GM23338 (cell line): ENCODE measurements at regions not wholly inside any gene's neighbourhood (a gene's known extent, or its start where the extent isn't known, plus 50 kb on each side); places are given as distances from the start of the nearest gene placed in this dataset.

Source experiments
- ATAC-seq: fragments of 200-7000 bp; cut with Tn5 transposase; 3 replicates; pipeline ENCODE4 v1.9.1; 2020
- DNase-seq: peaks from one replicate; pipeline ENCODE4 v3.0.0-alpha.2; 2015; ENCODE audit warnings: low spot score
- H2AFZ ChIP-seq: fragments of 200-600 bp; sonication (generic); 2 replicates; pipeline ENCODE4 v1.8.0; 2016; ENCODE audit warnings: antibody characterized with exemption, mild to moderate bottlenecking, moderate library complexity
- H3F3A ChIP-seq: fragments of 200-600 bp; sonication (generic); replicated peaks from 2 replicates; pipeline ENCODE4 v1.8.0; 2017; ENCODE audit warnings: antibody characterized with exemption, mixed run types, low read depth
- H3K27ac ChIP-seq: fragments of 200-600 bp; sonication (generic); 2 replicates; pipeline ENCODE4 v1.6.1; 2016; ENCODE audit warnings: low read depth
- H3K27me3 ChIP-seq: fragments of 200-600 bp; sonication (generic); 2 replicates; pipeline ENCODE4 v1.8.0; 2016; ENCODE audit warnings: mild to moderate bottlenecking, mixed run types, moderate library complexity; ENCODE audit not compliant: insufficient read depth
- H3K36me3 ChIP-seq: fragments of 200-600 bp; sonication (generic); 2 replicates; pipeline ENCODE4 v1.8.0; 2016; ENCODE audit warnings: mild to moderate bottlenecking; ENCODE audit not compliant: insufficient read depth
- H3K4me1 ChIP-seq: fragments of 200-600 bp; sonication (generic); 2 replicates; pipeline ENCODE4 v1.8.0; 2016; ENCODE audit warnings: mild to moderate bottlenecking, moderate library complexity; ENCODE audit not compliant: insufficient read depth
- H3K4me2 ChIP-seq: fragments of 200-600 bp; sonication (generic); 2 replicates; pipeline ENCODE4 v1.7.1; 2017; ENCODE audit warnings: mixed run types
- H3K4me3 ChIP-seq: fragments of 200-600 bp; sonication (generic); 2 replicates; pipeline ENCODE4 v1.6.1; 2016; ENCODE audit warnings: mixed run types
- H3K79me2 ChIP-seq: fragments of 200-600 bp; sonication (generic); replicated peaks from 2 replicates; pipeline ENCODE4 v1.8.0; 2017; ENCODE audit warnings: mild to moderate bottlenecking; ENCODE audit not compliant: insufficient read depth
- H3K9me2 ChIP-seq: fragments of 200-600 bp; sonication (generic); 2 replicates; pipeline ENCODE4 v1.8.0; 2017; ENCODE audit not compliant: insufficient read depth
- H4K20me1 ChIP-seq: fragments of 200-600 bp; sonication (generic); replicated peaks from 2 replicates; pipeline ENCODE4 v1.8.0; 2017; ENCODE audit warnings: mild to moderate bottlenecking; ENCODE audit not compliant: insufficient read depth
- H3K27ac Mint-ChIP-seq: 2 replicates; pipeline ENCODE4 v1.8.0; 2020; ENCODE audit warnings: inconsistent platforms, mild to moderate bottlenecking, moderate library complexity, mixed read lengths
- H3K27me3 Mint-ChIP-seq: 3 replicates; pipeline ENCODE4 v1.8.0; 2022; ENCODE audit warnings: low read depth, mild to moderate bottlenecking, moderate library complexity, mixed read lengths, inconsistent platforms; ENCODE audit not compliant: insufficient read depth, poor library complexity
- H3K36me3 Mint-ChIP-seq: 3 replicates; pipeline ENCODE4 v1.8.0; 2021; ENCODE audit warnings: low read depth, mild to moderate bottlenecking, inconsistent platforms, moderate library complexity, mixed read lengths
- H3K4me1 Mint-ChIP-seq: 3 replicates; pipeline ENCODE4 v1.8.0; 2020; ENCODE audit warnings: mild to moderate bottlenecking, inconsistent platforms, mixed read lengths
- H3K4me3 Mint-ChIP-seq: 3 replicates; pipeline ENCODE4 v1.8.0; 2021; ENCODE audit warnings: moderate library complexity, mild to moderate bottlenecking, inconsistent platforms, mixed read lengths
- H3K9me3 Mint-ChIP-seq: 3 replicates; pipeline ENCODE4 v1.8.0; 2020; ENCODE audit warnings: moderate library complexity, mild to moderate bottlenecking, inconsistent platforms, mixed read lengths
- CREB1 ChIP-seq: fragments of 250-450 bp; sonication (Bioruptor Pico); IDR thresholded peaks from 2 replicates; pipeline ENCODE4 v1.5.0; 2020; ENCODE audit warnings: low read depth, mild to moderate bottlenecking, moderate library complexity
- CTCF ChIP-seq, 2 experiments: fragments of 200-600 bp in 1 of 2; sonication (generic) in 1 of 2; conservative IDR thresholded peaks; 2 replicates each; pipeline versions ENCODE4 v1.5.1 to v1.6.1; 2016 to 2017; ENCODE audit warnings: antibody characterized with exemption in 2 of 2, low read depth in 2 of 2, mild to moderate bottlenecking in 2 of 2, moderate library complexity in 1 of 2
- ETS1 ChIP-seq: IDR thresholded peaks from 2 replicates; pipeline ENCODE4 v1.6.1; 2016; ENCODE audit warnings: antibody characterized with exemption
- EZH2 ChIP-seq: fragments of 200-600 bp; sonication (generic); IDR thresholded peaks from one replicate; pipeline ENCODE4 v1.8.0; 2017; ENCODE audit warnings: antibody characterized with exemption, mild to moderate bottlenecking, low read depth; ENCODE audit not compliant: unreplicated experiment
- EZH2phosphoT487 ChIP-seq: fragments of 200-600 bp; sonication (generic); IDR thresholded peaks from one replicate; pipeline ENCODE4 v1.8.1; 2018; ENCODE audit warnings: antibody characterized with exemption; ENCODE audit not compliant: unreplicated experiment
- JUNB ChIP-seq: IDR thresholded peaks from one replicate; pipeline ENCODE4 v1.6.1; 2016; ENCODE audit warnings: antibody characterized with exemption; ENCODE audit not compliant: unreplicated experiment
- NANOG ChIP-seq: IDR thresholded peaks from 2 replicates; pipeline ENCODE4 v1.6.1; 2016; ENCODE audit warnings: antibody characterized with exemption, borderline replicate concordance
- POLR2AphosphoS5 ChIP-seq: IDR thresholded peaks from 2 replicates; pipeline ENCODE4 v1.6.1; 2016; ENCODE audit warnings: antibody characterized with exemption, low read depth
- REST ChIP-seq: IDR thresholded peaks from one replicate; pipeline ENCODE4 v1.6.1; 2018; ENCODE audit warnings: antibody characterized with exemption; ENCODE audit not compliant: unreplicated experiment
- STAT1 ChIP-seq: IDR thresholded peaks from one replicate; pipeline ENCODE4 v1.6.1; 2016; ENCODE audit warnings: antibody characterized with exemption; ENCODE audit not compliant: unreplicated experiment
- ZNF114 ChIP-seq: fragments of 250-450 bp; sonication (Bioruptor Pico); IDR thresholded peaks from 2 replicates; pipeline ENCODE4 v1.5.0; 2020; ENCODE audit warnings: mild to moderate bottlenecking, moderate library complexity
- ZNF331 ChIP-seq: fragments of 250-450 bp; sonication (Bioruptor Pico); IDR thresholded peaks from 2 replicates; pipeline ENCODE4 v1.5.0; 2020; ENCODE audit warnings: low read depth, mild to moderate bottlenecking, moderate library complexity
- ZNF462 ChIP-seq: fragments of 250-450 bp; sonication (Bioruptor Pico); IDR thresholded peaks from 2 replicates; pipeline ENCODE4 v1.5.0; 2020; ENCODE audit warnings: mild to moderate bottlenecking, moderate library complexity

DNA sequence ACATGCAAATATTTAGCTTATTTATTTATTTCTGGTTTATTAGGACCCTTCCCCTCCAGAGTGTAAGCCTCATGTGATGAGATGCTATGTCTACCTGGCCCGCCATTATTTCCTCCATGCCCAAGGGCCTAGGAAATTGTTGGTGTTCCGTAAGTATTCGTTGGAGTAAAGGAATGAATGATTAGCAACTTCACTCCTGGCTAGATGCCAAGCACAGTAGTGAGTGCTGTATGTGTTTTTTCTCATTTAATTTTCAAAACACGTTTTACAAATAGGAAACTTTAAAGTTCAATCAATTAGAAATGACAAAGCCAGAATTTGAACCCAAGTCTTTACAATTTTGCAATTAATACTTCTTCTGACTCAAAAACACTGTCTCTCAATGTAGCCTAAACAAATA is 253.8 kb downstream of the BCAT1 start:
- no peaks in the 10 kb centered on the region for H3F3A ChIP-seq

More for the DNA sequence above, 253.8 kb downstream of the BCAT1 start:
- H3K36me3 Mint-ChIP-seq: no peaks in the 10 kb centered on the region
- no peaks in the 10 kb centered on the region for H3K27me3 Mint-ChIP-seq
- peaks cover 7% of the 10 kb centered on the region for H3K4me1 ChIP-seq
- no peak overlapping the region for H3K27ac Mint-ChIP-seq
- H2AFZ ChIP-seq: no peak overlapping the region
- no peak for ATAC-seq
- no peak overlapping the region for H3K4me3 Mint-ChIP-seq
- no peaks in the 10 kb centered on the region for H3K9me2 ChIP-seq
- H3K9me3 Mint-ChIP-seq: 0 out of 3 replicates have a peak, but pooled peaks cover 1% of the 10 kb centered on the region
- no peak overlapping the region for H3K27ac ChIP-seq
- no peaks in the 10 kb centered on the region for H3K36me3 ChIP-seq
- no peaks in the 10 kb centered on the region for H3K27me3 ChIP-seq
- H3K79me2 ChIP-seq: no peaks in the 10 kb centered on the region
- H3K4me2 ChIP-seq: no peak overlapping the region
- no peaks in the 10 kb centered on the region for H4K20me1 ChIP-seq
- H3K4me3 ChIP-seq: no peak overlapping the region
- no peak for DNase-seq
- TF ChIP-seq NANOG (no peak), EZH2 (no peak), POLR2AphosphoS5 (no peak), ZNF114 (CRISPR knock-in tag) (no peak), ETS1 (no peak), CREB1 (no peak), REST (no peak), STAT1 (no peak), ZNF331 (CRISPR knock-in tag) (no peak), JUNB (no peak), EZH2phosphoT487 (no peak), CTCF (conservative IDR thresholded peaks at IDR 0.05; ENCODE audit: low read depth in 2 of 2) (no peak), ZNF462 (CRISPR knock-in tag) (no peak)
- H3K4me1 Mint-ChIP-seq: peaks cover 38% of the 10 kb centered on the region; the same call in 2 of the 3 replicates
